Tibial nerve (tissue), 4 donors: ENCODE measurements at regions not wholly inside any gene's neighbourhood (a gene's known extent, or its start where the extent isn't known, plus 50 kb on each side); places are given as distances from the start of the nearest gene placed in this dataset.
A peak's percentile ranks its signal among the peaks of the same experiment; 100 is the strongest.
"Not testable (repeated sequence)": the region's sequence is repeated elsewhere in the genome, so short reads cannot be mapped to it uniquely, and the experiment has no call there.

Experiments
- DNase-seq, 2 donors: peaks; one replicate each; pipeline ENCODE4 v3.0.0-alpha.2; 2019; ENCODE audit warnings: low spot score in 2 of 2
- H3K27ac ChIP-seq, 4 donors: fragments of 200-600 bp; sonication (generic) in 3 of 4; one replicate each; pipeline ENCODE4 v1.5.1; 2017 to 2019; ENCODE audit warnings: mild to moderate bottlenecking in 1 of 4
- H3K27me3 ChIP-seq, 2 donors: fragments of 200-600 bp; sonication (generic) in 1 of 2; one replicate each; pipeline versions ENCODE4 v1.5.1 to v1.6.0; 2017 to 2019
- H3K36me3 ChIP-seq, 3 donors: fragments of 200-600 bp; sonication (generic); one replicate each; pipeline ENCODE4 v1.5.1; 2018 to 2019
- H3K4me1 ChIP-seq, 4 donors: fragments of 200-600 bp; sonication (generic) in 3 of 4; one replicate each; pipeline ENCODE4 v1.5.1; 2017 to 2019
- H3K4me3 ChIP-seq, 4 donors: fragments of 200-600 bp; sonication (generic) in 3 of 4; one replicate each; pipeline ENCODE4 v1.5.1; 2017 to 2019; ENCODE audit warnings: mild to moderate bottlenecking in 1 of 4, moderate library complexity in 1 of 4
- H3K9me3 ChIP-seq, 4 donors: fragments of 200-600 bp; sonication (generic) in 3 of 4; one replicate each; pipeline ENCODE4 v1.5.1; 2017 to 2019
- EP300 ChIP-seq, 2 donors: sonication (generic); formaldehyde crosslinking; IDR thresholded peaks; one replicate each; pipeline ENCODE4 v1.6.1; 2017; ENCODE audit warnings: antibody characterized with exemption in 2 of 2, mild to moderate bottlenecking in 1 of 2
- POLR2A ChIP-seq, 2 donors: fragments of 450-650 bp; IDR thresholded peaks; one replicate each; pipeline ENCODE4 v1.6.1; 2017; ENCODE audit warnings: antibody characterized with exemption in 2 of 2, mild to moderate bottlenecking in 2 of 2, moderate library complexity in 2 of 2
- WGBS, 2 donors: methylation state at CpG; one replicate each; pipeline ENCODE4 v1.1.5; 2018; 5-methylcytosine and 5-hydroxymethylcytosine counted together
- TF ChIP-seq, protein P1 (sequence below), 5 experiments: fragments of 200-600 bp in 3 of 5; fragments of 450-650 bp in 2 of 5; sonication (generic) in 3 of 5; IDR thresholded peaks; one replicate each; pipeline ENCODE4 v1.5.1; 2016 to 2019; ENCODE audit warnings: antibody characterized with exemption in 5 of 5, mild to moderate bottlenecking in 3 of 5, moderate library complexity in 2 of 5

DNA sequence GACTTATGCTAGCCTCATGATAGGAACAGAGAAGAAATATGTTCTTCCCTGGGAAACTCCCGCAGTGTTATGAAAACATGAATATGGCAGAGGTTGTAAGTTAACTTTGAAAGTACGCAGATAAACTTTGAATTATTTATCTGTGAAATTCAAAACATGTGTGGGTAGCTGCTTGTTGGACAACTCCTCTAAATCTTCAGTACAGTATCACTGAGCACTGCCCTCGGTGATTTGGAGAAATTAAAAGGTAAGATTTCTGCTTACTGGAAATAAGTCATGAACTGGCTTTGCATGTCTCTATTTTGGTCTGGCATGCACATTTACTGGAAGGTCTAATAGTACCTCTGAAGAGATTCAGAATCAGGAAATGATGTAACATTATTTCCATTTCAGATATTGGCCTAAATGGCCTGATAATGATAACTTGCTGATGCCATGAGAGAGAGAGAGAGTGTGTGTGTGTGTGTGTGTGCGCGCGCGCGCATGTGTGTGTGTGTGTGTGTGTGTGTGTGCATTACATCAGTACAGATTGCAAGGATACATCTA is 1441.9 kb upstream of the FLRT2 start:
- no peak for DNase-seq
- H3K4me1 ChIP-seq, result peaks cover 0 to 36% (median 1%) of the 10 kb centered on the region in 4 donors
- H3K36me3 ChIP-seq, result no peaks in the 10 kb centered on the region
- no peak for TF ChIP-seq POLR2A (IDR thresholded peaks at IDR 0.05)
- no peak for TF ChIP-seq EP300 (IDR thresholded peaks at IDR 0.05)
- TF ChIP-seq, protein P1, sequence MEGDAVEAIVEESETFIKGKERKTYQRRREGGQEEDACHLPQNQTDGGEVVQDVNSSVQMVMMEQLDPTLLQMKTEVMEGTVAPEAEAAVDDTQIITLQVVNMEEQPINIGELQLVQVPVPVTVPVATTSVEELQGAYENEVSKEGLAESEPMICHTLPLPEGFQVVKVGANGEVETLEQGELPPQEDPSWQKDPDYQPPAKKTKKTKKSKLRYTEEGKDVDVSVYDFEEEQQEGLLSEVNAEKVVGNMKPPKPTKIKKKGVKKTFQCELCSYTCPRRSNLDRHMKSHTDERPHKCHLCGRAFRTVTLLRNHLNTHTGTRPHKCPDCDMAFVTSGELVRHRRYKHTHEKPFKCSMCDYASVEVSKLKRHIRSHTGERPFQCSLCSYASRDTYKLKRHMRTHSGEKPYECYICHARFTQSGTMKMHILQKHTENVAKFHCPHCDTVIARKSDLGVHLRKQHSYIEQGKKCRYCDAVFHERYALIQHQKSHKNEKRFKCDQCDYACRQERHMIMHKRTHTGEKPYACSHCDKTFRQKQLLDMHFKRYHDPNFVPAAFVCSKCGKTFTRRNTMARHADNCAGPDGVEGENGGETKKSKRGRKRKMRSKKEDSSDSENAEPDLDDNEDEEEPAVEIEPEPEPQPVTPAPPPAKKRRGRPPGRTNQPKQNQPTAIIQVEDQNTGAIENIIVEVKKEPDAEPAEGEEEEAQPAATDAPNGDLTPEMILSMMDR (IDR thresholded peaks at IDR 0.05), result no peak
- H3K9me3 ChIP-seq, result no peaks in the 10 kb centered on the region
- WGBS, 2 donors, result 74 to 79% methylated on average over 8 of the region's 8 CpGs
- peak overlapping the region in 2 of 4 donors; percentile 15 to 58 for H3K27ac ChIP-seq
- H3K27me3 ChIP-seq, result no peaks in the 10 kb centered on the region
- no peak overlapping the region for H3K4me3 ChIP-seq

DNA sequence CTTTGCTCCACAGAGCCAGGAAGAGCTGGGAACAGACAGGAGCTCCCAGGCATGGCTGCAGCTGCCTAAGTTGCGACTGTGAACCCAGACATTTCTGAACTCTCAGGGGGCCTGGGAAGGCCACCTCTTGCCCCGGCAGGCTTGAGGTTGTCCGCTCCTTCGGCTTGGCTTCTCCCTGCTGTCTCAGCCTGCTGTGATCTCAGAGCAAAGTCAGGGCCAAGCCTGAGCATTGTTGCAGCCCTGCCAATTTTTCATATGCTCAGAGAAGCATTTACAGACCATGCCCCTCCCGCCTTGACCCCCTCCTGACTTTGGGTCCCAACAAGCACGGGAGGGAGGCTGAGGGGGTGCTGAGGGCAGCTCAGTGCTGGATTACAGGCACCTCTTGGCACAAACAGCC is 1439.1 kb upstream of the FLRT2 start:
- H3K36me3 ChIP-seq, result no peaks in the 10 kb centered on the region
- H3K9me3 ChIP-seq, result no peaks in the 10 kb centered on the region
- TF ChIP-seq, protein P1 (IDR thresholded peaks at IDR 0.05), result no peak
- TF ChIP-seq POLR2A (IDR thresholded peaks at IDR 0.05) (no peak), EP300 (IDR thresholded peaks at IDR 0.05) (no peak)
- WGBS, 2 donors, result 38 to 39% methylated on average over 2 to 5 of the region's 6 CpGs
- H3K27ac ChIP-seq, result no peak overlapping the region
- no peak overlapping the region for H3K4me3 ChIP-seq
- peaks cover 0 to 25% (median under 1%) of the 10 kb centered on the region in 4 donors for H3K4me1 ChIP-seq
- no peak for DNase-seq
- H3K27me3 ChIP-seq, result no peaks in the 10 kb centered on the region

DNA sequence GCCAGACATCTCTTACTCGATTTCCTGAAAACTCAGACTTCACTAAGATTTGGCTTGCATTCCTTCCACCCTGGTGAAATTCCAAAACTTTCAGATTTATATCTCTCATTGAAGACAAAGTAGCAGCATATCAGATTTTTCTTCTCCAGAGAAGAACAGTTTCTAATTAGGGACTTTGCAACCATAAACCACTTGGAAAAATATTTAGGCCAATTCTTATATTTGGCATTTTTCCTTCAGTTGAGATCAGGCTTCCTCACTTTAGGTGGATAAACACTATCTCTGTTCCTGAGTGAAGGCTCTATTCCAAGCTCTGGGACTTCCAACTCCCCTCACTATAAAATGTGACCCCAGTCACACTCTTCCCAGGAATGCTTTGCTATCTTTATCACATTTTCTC is 1434.3 kb upstream of the FLRT2 start:
- TF ChIP-seq, protein P1 (IDR thresholded peaks at IDR 0.05), result no peak
- TF ChIP-seq POLR2A (IDR thresholded peaks at IDR 0.05) (no peak), EP300 (IDR thresholded peaks at IDR 0.05) (no peak)
- WGBS, 2 donors, result 30 to 33% methylated on average over 1 of the region's 1 CpG
- DNase-seq, result no peak

DNA sequence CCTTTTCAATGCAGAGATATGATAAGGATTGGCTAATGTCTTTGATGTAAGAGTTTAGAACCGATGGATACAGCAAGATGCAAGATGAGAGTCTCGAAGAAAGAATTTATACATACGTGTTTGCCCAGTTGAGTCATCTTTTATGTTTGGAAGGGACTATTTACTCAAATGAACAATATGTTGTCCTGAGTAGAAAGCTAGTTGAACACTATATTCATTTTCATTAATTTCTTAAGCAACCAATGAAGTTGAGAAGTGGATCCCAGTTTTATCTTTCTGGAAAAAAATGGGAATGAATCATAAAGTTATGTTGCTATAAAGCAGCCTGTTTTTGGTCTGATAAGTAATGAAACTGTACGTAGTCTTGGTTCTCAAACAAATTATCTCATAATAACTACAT is 1431.7 kb upstream of the FLRT2 start:
- Histone ChIP-seq H3K27me3 (no peaks in the 10 kb centered on the region), H3K4me1 (no peaks in the 10 kb centered on the region), H3K36me3 (no peaks in the 10 kb centered on the region), H3K9me3 (peaks cover 0 to 26% (median 0%) of the 10 kb centered on the region in 4 donors), H3K27ac (no peak overlapping the region), H3K4me3 (no peak overlapping the region)
- no peak for DNase-seq
- TF ChIP-seq, protein P1 (IDR thresholded peaks at IDR 0.05), result no peak
- TF ChIP-seq POLR2A (IDR thresholded peaks at IDR 0.05) (no peak), EP300 (IDR thresholded peaks at IDR 0.05) (no peak)
- WGBS, 2 donors, result 94% methylated on average over 4 of the region's 4 CpGs

More for the DNA sequence above, 1434.3 kb upstream of the FLRT2 start:
- H3K27ac ChIP-seq, result no peak overlapping the region
- no peak overlapping the region for H3K4me3 ChIP-seq
- H3K9me3 ChIP-seq, result peaks cover 0 to 12% (median 0%) of the 10 kb centered on the region in 4 donors
- no peaks in the 10 kb centered on the region for H3K27me3 ChIP-seq
- peaks cover 0 to 6% (median 0%) of the 10 kb centered on the region in 4 donors for H3K4me1 ChIP-seq
- no peaks in the 10 kb centered on the region for H3K36me3 ChIP-seq

DNA sequence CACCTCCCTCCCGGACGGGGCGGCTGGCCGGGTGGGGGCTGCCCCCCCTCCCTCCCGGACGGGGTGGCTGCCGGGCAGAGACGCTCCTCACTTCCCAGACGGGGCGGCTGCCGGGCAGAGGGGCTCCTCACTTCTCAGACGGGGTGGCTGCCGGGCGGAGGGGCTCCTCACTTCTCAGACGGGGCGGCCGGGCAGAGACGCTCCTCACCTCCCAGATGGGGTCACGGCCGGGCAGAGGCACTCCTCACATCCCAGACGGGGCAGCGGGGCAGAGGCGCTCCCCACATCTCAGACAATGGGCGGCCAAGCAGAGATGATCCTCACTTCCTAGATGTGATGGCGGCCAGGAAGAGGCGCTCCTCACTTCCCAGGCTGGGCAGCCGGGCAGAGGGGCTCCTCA is 1430.4 kb upstream of the FLRT2 start:
- H3K4me1 ChIP-seq, H3K27me3 ChIP-seq, H3K4me3 ChIP-seq, DNase-seq, H3K36me3 ChIP-seq, H3K27ac ChIP-seq: not testable (repeated sequence)
- 94 to 98% methylated on average over 7 to 10 of the region's 27 CpGs for WGBS, 2 donors
- peaks cover 0 to 26% (median 0%) of the 10 kb centered on the region in 4 donors for H3K9me3 ChIP-seq
